HG02884 (cell line): ENCODE measurements at regions not wholly inside any gene's neighbourhood (a gene's known extent, or its start where the extent isn't known, plus 50 kb on each side); places are given as distances from the start of the nearest gene placed in this dataset.
"Not testable (repeated sequence)": the region's sequence is repeated elsewhere in the genome, so short reads cannot be mapped to it uniquely, and the experiment has no call there.

Experiments
- ATAC-seq: cut with Tn5 transposase; IDR thresholded peaks from one replicate; pipeline ENCODE4 v1.9.1; 2021; ENCODE audit warnings: mild to moderate bottlenecking, moderate library complexity; ENCODE audit not compliant: unreplicated experiment

- ATAC-seq, result no peak
These were observed 1225.3 kb downstream of the CDH11 start for GRCh38 chr16:63896383-63897109.

GRCh38 chr16:63890723-63891122, 1231.1 kb downstream of the CDH11 start:
- no peak for ATAC-seq

GRCh38 chr16:63890081-63890480, 1231.8 kb downstream of the CDH11 start:
- ATAC-seq, result no peak

GRCh38 chr16:63883091-63883490, 1238.8 kb downstream of the CDH11 start:
- ATAC-seq, result no peak

GRCh38 chr16:63882576-63882975, 1239.3 kb downstream of the CDH11 start:
- ATAC-seq, result no peak

- no peak for ATAC-seq
These were observed 1240.9 kb downstream of the CDH11 start for GRCh38 chr16:63880948-63881347.

GRCh38 chr16:63877401-63877800, 1244.5 kb downstream of the CDH11 start:
- no peak for ATAC-seq

GRCh38 chr16:63876103-63876502, 1245.8 kb downstream of the CDH11 start:
- no peak for ATAC-seq

- not testable (repeated sequence) for ATAC-seq
These were observed 1261.2 kb downstream of the CDH11 start for GRCh38 chr16:63860700-63861099.

- ATAC-seq, result no peak
These were observed 1265.3 kb downstream of the CDH11 start for GRCh38 chr16:63856537-63856936.

- ATAC-seq, result no peak
These were observed 1270.9 kb downstream of the CDH11 start for GRCh38 chr16:63850979-63851378.

- no peak for ATAC-seq
These were observed 1280.6 kb downstream of the CDH11 start for GRCh38 chr16:63841271-63841670.

- ATAC-seq, result no peak
These were observed 1291.8 kb downstream of the CDH11 start for GRCh38 chr16:63830061-63830460.

GRCh38 chr16:63822818-63823217, 1299.0 kb downstream of the CDH11 start:
- ATAC-seq, result no peak

- ATAC-seq, result no peak
These were observed 1305.6 kb downstream of the CDH11 start for GRCh38 chr16:63816276-63816675.

- ATAC-seq, result no peak
These were observed 1308.0 kb downstream of the CDH11 start for GRCh38 chr16:63813862-63814261.

- no peak for ATAC-seq
These were observed 1313.1 kb downstream of the CDH11 start for GRCh38 chr16:63808730-63809129.

GRCh38 chr16:63806794-63807506, 1314.9 kb downstream of the CDH11 start:
- no peak for ATAC-seq

GRCh38 chr16:63804126-63804525, 1317.7 kb downstream of the CDH11 start:
- no peak for ATAC-seq

- ATAC-seq, result no peak
These were observed 1332.3 kb downstream of the CDH11 start for GRCh38 chr16:63789603-63790002.

GRCh38 chr16:63787014-63787413, 1334.8 kb downstream of the CDH11 start:
- no peak for ATAC-seq

- no peak for ATAC-seq
These were observed 1336.7 kb downstream of the CDH11 start for GRCh38 chr16:63785170-63785569.
